ENCODE measurements at regions not wholly inside any gene's neighbourhood (a gene's known extent, or its start where the extent isn't known, plus 50 kb on each side); places are given as distances from the start of the nearest gene placed in this dataset.
"Not testable (repeated sequence)": the region's sequence is repeated elsewhere in the genome, so short reads cannot be mapped to it uniquely, and the experiment has no call there.

DNA sequence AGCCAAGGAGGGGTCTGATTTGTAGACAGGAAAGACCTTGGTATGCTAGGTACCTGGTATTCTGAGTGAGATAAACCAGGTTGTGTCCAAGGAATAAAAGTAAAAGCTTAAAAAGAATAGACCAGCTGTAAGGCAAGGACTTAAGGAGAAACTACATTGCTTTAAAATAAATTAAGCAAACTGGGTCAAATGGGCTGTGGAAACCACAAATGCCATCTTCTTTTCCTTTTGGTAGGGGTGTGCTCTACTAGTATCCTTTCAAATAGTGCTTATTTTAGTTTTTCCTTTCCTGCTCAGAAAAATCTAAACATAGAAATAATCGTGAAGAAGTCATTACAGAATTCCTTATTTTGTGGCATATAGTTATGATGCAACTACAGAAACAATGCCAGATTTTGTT, 138.6 kb upstream of the KLF12 start:
- no peak for DNase-seq
- H3K4me3 ChIP-seq, result no peak overlapping the region
- intact Hi-C loops (cut with DNase I), result no loop called here
- H3K27ac ChIP-seq, result no peak overlapping the region
- H3K36me3 ChIP-seq, result no peaks in the 10 kb centered on the region
- H3K9me3 ChIP-seq, result no peaks in the 10 kb centered on the region
- TF ChIP-seq, protein P1, sequence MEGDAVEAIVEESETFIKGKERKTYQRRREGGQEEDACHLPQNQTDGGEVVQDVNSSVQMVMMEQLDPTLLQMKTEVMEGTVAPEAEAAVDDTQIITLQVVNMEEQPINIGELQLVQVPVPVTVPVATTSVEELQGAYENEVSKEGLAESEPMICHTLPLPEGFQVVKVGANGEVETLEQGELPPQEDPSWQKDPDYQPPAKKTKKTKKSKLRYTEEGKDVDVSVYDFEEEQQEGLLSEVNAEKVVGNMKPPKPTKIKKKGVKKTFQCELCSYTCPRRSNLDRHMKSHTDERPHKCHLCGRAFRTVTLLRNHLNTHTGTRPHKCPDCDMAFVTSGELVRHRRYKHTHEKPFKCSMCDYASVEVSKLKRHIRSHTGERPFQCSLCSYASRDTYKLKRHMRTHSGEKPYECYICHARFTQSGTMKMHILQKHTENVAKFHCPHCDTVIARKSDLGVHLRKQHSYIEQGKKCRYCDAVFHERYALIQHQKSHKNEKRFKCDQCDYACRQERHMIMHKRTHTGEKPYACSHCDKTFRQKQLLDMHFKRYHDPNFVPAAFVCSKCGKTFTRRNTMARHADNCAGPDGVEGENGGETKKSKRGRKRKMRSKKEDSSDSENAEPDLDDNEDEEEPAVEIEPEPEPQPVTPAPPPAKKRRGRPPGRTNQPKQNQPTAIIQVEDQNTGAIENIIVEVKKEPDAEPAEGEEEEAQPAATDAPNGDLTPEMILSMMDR (IDR thresholded peaks at IDR 0.05), result no peak
- H3K27me3 ChIP-seq, result no peaks in the 10 kb centered on the region
- no peak overlapping the region for H3K9ac ChIP-seq (ENCODE audit: low read depth in 2 of 2, low read length in 2 of 2)
- no peaks in the 10 kb centered on the region for H3K4me1 ChIP-seq

GRCh38 chr13:74270018-74270417, 135.8 kb upstream of the KLF12 start:
- Histone ChIP-seq H3K36me3 (no peaks in the 10 kb centered on the region), H3K9ac (ENCODE audit: low read depth in 2 of 2, low read length in 2 of 2) (no peak overlapping the region), H3K27me3 (no peaks in the 10 kb centered on the region), H3K4me3 (no peak overlapping the region), H3K9me3 (no peaks in the 10 kb centered on the region), H3K4me1 (no peaks in the 10 kb centered on the region), H3K27ac (no peak overlapping the region)
- intact Hi-C loops (cut with DNase I), result no loop called here
- DNase-seq, result no peak
- TF ChIP-seq, protein P1 (IDR thresholded peaks at IDR 0.05), result no peak

DNA sequence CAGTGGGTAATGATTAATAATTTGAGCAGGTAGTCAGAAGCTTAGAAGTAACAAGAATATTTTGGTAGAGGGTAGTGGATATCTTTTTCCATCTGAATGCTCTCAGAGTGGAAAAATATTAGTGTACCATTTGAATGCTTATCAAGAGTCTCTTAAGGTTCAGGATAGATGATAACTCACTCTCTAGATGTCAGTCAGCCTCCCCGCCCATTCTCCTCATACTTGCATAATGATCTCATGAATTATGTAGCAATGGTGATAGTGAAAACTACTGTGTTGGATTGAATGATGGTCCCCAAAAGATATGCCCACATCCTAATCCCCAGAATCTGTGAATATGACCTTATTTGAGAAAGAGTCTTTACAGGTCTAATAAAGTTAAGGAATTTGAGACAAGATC, 132.7 kb upstream of the KLF12 start:
- H3K27me3 ChIP-seq, result no peaks in the 10 kb centered on the region
- no peaks in the 10 kb centered on the region for H3K36me3 ChIP-seq
- intact Hi-C loops (cut with DNase I), result no loop called here
- H3K9me3 ChIP-seq, result no peaks in the 10 kb centered on the region
- TF ChIP-seq, protein P1 (IDR thresholded peaks at IDR 0.05), result no peak
- no peaks in the 10 kb centered on the region for H3K4me1 ChIP-seq
- H3K4me3 ChIP-seq, result no peak overlapping the region
- DNase-seq, result no peak
- no peak overlapping the region for H3K9ac ChIP-seq (ENCODE audit: low read depth in 2 of 2, low read length in 2 of 2)
- H3K27ac ChIP-seq, result no peak overlapping the region

DNA sequence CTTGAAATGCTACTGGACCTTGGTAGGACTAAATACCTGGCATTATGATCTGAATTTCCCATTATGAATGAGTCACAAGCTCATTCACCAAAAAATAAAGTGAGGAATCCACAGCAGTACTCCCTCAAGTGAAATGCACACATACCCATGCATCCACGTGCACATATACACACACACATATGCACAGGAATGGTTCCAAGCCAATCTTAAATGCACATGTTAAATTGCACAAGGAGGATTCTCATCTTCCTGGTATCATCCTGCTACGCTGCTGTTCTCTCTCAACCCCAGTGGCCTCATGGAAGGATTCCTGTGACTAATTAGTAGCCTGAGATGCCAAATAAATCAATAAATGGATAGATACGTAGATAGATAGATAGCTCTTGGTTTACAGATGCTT, 132.1 kb upstream of the KLF12 start:
- Histone ChIP-seq H3K27ac (no peak overlapping the region), H3K9ac (ENCODE audit: low read depth in 2 of 2, low read length in 2 of 2) (no peak overlapping the region), H3K27me3 (no peaks in the 10 kb centered on the region), H3K4me1 (no peaks in the 10 kb centered on the region), H3K4me3 (no peak overlapping the region), H3K9me3 (no peaks in the 10 kb centered on the region), H3K36me3 (no peaks in the 10 kb centered on the region)
- intact Hi-C loops (cut with DNase I), result no loop called here
- no peak for DNase-seq
- TF ChIP-seq, protein P1 (IDR thresholded peaks at IDR 0.05), result no peak

DNA sequence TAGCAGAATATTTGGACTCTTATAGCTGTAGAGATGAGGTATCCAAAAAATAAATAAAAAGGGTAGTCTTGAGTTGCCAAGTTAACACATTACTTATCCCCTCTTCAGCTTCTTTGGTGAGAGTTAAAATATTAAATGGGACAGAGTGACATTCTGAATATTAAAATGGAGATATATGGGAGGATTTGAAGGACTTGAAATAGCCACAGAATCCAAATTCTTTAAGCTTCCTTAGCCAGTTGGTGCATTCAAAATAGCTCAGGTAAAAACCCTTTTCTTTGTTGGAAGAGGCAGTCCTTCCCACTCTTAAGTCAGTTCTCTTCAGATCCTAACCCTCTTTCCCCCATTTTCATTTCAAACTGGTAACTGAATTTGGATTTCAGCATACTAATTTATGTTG, 130.1 kb upstream of the KLF12 start:
- no peak for DNase-seq
- TF ChIP-seq, protein P1 (IDR thresholded peaks at IDR 0.05), result no peak

GRCh38 chr13:74260420-74260819, 126.2 kb upstream of the KLF12 start:
- H3K27me3 ChIP-seq; H3K4me3 ChIP-seq; H3K9me3 ChIP-seq; H3K27ac ChIP-seq; H3K9ac ChIP-seq (ENCODE audit: low read depth in 2 of 2, low read length in 2 of 2); H3K36me3 ChIP-seq; H3K4me1 ChIP-seq; DNase-seq; intact Hi-C loops (cut with DNase I): not testable (repeated sequence)

More for the DNA sequence above, 130.1 kb upstream of the KLF12 start:
- no peak overlapping the region for H3K4me3 ChIP-seq
- no peaks in the 10 kb centered on the region for H3K36me3 ChIP-seq
- no peaks in the 10 kb centered on the region for H3K4me1 ChIP-seq
- no peak overlapping the region for H3K27ac ChIP-seq
- no peaks in the 10 kb centered on the region for H3K9me3 ChIP-seq
- H3K9ac ChIP-seq (ENCODE audit: low read depth in 2 of 2, low read length in 2 of 2), result no peak overlapping the region
- intact Hi-C loops (cut with DNase I), result no loop called here
- H3K27me3 ChIP-seq, result no peaks in the 10 kb centered on the region

Measured in colonic mucosa (tissue), 4 donors.